Stimulated activated CD8-positive, alpha-beta memory T cell treated with anti-CD3 and anti-CD28 coated beads, Interleukin-4, amount 100 ng/mL, for 4 hours (primary cell): ENCODE measurements at regions not wholly inside any gene's neighbourhood (a gene's known extent, or its start where the extent isn't known, plus 50 kb on each side); places are given as distances from the start of the nearest gene placed in this dataset.
"Not testable (repeated sequence)": the region's sequence is repeated elsewhere in the genome, so short reads cannot be mapped to it uniquely, and the experiment has no call there.

Experiments used
- DNase-seq, 2 donors: peaks; one replicate each; pipeline ENCODE4 v3.0.0-alpha.2; 2020; ENCODE audit warnings: low read depth in 2 of 2, low spot score in 1 of 2

DNA sequence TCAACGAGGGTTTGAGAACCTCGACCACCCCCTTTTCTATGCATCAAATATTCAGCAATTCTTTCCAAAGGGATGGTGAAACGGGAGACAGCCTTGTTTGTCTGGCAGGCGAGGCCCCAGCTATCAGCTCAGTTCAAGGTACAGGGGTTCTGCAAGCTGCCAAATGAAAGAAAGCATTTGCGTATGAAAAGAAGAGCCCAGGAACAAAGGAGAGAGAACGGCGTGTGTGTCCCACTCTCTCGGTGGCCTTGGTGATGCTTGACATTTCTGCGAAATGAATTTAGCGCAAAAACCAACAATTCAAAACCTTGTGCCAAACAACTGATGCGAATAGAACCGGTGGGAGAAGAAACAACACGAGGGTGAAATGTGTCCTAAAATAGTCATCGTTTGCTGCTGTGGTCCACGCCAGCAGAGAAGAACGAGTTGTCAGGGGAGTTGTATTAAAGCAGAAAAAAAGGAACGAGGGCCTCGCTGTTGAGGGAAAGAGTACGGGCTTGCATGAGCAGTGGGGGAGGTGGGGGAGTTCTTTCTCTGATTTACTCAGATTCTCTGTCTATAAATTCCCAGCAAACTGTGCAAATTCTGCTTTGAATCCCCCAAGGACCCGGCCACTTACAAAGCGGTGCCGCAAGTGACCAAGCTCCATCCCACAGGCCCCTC is 97.7 kb downstream of the TMEM130 start:
- no peak for DNase-seq

DNA sequence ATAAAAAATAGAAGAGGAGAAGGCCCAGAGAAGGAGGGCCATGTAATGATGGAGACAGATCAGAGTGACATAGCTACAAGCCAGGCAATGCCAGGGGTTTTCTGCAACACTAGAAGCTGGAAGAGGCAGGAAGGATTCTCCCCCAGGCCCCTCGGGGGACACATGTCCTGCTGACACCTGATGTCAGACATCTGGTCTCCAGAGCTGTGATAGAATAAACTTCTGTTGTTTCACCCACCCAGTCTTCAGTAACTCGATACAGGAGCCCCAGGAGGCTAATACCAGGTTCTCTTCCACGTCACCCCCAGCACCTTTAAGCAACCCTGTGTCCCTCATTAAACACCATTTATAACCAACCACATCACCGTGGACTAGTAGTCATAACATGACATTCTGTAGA is 94.9 kb downstream of the TMEM130 start:
- no peak for DNase-seq

DNA sequence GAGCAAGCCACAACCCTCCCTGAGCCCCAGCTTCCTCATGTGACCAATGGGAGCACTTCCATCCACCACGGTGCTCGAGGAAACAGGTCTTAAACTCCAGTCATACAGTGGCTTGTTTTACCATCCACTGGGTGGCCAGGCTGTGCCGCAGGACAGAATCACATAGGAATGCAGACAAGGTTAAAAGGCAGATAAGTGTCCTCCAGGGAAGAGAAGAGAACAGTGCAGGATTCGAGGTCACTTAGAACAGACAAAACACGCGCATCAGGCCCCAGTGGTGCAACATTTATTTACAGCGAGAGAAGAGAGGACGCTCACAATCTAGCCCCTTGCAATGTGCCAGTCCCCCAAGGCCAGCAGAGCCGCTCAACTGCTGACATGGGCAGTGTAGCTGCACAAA is 92.8 kb downstream of the TMEM130 start:
- DNase-seq, result no peak

DNA sequence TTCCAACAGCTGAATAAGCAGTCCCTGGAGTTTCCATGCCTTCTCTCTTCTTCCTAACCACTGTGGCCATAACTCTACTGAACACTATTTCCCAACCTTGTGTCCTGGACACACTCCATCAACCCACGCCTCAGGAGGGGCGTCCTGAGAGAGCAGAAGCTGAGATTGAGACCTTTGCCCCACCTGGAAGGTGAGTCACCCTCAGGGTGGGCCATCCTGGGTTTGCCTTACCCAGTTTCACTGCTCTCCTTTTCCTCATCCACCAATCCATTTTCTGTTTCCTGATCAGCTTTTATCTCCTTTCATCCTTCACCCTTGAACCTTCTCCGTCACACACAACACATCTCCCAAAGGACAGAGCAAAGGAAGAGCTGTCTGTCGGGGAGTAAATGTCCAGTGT is 91.4 kb downstream of the TMEM130 start:
- no peak for DNase-seq

DNA sequence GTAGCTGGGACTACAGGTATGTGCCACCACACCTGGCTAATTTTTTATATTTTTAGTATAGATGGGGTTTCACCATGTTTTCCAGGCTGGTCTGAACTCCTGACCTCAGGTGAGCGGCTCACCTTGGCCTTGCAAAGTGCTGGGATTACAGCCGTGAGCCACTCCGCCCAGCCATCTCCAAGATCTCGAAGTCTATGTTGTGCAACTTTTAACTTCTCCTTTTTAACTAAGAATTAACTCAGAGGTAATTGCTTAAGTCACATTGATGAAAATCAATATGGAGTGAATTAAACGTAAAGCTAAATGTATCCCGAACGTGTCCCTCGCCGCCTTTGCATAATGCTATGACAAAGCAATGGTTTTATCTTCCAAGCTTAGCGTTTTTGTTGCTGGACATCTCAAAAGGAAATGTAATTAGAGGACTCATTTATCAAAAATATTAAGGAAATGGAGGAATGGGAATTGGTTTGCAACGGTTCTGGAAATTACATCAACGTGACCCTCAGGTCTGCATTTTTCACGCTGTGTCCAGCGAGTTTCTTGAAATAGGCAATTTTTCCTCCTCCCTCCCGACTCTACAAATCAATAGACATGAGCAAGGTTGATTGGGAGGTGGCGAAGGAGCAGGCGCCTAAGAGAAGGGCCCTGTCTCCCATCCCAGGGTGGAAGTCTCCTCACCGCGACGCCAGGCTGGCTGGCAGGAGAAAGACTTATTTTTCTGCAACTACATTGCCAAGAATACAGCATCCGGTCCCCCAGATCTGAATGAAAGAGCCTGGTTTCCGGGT is 89.8 kb downstream of the TMEM130 start:
- no peak for DNase-seq

DNA sequence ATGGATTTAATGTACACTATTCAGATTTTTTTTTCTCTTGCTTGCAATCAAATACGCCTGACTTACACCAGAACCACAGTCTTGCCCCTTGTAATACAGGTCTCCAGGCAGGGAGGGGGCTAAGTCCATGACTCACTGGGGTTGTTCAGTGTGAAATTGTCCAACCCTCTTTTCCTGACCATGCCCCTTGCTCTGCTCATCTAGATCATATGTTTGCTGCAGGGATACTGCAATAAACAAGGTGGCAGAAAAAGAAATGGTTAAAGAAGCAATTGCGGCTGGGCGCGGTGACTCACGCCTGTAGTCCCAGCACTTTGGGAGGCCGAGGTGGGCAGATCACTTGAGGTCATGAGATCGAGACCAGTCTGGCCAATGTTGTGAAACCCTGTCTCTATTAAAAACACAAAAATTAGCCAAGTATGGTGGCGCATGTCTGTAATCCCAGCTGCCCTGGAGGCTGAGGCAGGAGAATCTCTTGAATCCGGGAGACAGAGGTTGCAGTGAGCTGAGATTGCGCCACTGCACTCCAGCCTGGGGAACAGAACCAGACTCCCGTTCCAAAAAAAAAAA is 85.5 kb downstream of the TMEM130 start:
- DNase-seq, result no peak

DNA sequence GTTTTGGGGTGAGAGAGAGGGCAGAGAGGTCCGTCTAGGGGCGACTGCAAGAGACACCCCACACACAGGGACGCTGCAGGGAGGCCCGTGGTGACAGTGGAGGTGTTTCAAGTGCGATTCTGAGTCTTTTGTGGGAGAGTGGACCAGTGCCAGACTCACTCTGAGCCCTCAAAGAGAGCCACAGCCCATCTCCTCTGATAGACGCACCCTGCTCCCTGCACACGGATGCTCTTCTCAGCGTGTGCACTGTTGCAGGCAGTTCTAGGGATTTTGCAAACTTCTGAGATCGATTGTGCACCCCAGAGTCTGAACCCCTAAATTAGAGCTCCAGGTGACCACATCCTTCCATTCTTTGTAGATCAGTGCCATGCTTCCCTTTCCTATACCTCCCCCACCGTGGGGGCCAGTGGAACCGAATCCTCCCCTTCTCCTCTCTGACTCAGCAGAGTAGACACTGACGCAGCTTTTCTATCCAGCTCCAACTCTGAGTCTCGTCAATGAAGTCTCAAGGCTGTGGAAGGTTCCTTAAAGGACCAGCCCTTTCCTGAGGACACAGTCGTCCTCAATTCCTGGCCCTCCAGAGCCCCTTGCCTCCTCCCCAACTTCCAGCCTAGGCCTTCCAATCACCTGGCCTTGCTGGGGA is 83.8 kb downstream of the TMEM130 start:
- DNase-seq, result no peak

DNA sequence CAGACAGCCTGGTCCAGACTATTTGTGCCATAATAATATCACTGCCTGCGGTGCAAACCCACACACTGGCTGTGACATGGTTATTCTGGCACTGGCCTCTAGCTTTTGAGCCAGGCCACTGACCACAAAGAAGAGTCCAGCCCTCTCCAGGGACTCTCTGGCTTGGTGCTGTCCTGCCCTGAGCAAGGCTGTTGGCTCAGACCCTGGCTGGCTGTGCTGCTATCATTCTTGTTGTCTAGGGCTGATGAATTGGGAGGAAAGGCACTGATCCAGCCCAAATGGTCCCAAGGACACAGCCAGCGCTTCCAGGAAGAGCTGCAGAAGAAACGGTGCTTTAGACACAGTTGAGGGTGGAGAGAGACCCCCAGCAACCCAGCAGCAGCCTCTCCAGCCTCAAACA is 80.8 kb downstream of the TMEM130 start:
- no peak for DNase-seq

DNA sequence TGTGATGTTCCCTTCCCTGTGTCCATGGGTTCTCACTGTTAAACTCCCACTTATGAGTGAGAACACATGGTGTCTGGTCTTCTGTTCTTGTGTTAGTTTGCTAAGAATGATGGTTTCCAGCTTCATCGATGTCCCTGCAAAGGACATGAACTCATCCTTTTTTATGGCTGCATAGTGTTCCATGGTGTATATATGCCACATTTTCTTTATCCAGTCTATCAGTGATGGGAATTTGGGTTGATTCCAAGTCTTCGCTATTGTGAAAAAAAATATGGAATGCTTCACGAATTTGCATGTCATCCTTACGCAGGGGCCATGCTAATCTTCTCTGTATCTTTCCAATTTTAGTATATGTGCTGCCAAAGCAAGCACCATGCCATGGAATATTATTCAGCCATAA is 75.4 kb downstream of the TMEM130 start:
- not testable (repeated sequence) for DNase-seq

DNA sequence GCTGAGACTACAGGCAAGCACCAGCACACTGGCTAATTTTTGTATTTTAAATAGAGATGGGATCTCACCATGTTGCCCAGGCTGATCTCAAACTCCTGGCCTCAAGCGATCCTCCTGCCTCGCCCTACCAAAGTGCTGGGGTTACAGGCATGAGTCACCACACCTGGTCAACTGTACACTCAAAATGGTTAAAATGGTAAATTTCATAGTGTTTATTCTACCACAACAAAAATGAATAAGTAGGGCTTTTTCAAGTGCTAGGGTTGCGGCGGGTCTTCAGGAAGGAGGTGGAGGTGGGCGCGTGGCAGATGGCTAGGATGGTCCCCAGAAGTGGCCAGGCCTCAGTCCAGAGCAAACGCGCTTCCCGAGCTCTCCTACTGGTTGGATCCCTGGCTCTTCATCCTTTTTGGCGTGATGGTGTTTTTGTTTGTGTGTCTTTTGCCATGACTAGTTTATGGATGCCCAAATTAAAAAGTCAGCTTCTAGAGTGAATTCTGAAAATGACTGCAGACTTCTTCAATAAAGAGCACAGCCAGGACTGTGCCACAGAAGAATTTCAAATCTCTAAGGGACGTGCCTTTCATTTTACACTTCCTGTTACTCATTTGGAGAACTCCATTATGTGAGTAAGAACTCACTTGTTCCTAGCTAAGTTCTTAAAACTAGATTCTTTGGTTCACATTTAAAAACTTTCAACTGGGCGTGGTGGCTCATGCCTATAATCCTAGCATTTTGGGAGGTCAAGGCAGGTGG is 73.9 kb downstream of the TMEM130 start:
- no peak for DNase-seq
